ENCODE measurements at regions not wholly inside any gene's neighbourhood (a gene's known extent, or its start where the extent isn't known, plus 50 kb on each side); places are given as distances from the start of the nearest gene placed in this dataset.

DNA sequence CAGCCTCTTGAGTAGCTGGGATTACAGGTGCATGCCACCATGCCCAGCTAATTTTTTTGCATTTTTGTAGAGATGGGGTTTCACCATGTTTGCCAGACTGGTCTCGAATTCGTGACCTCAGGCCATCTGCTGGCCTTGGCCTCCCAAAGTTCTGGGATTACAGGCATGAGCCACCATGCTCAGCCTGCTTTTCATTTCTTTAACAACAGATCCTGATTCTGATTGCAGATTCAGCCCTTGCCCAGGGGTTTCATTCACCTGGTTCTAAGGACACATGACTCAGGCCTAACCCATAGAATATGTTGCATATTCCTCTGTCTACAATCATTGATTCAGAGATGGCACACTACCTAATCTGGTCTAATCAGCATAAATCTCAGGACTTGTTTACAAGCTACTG is 56.1 kb upstream of the CCDC112 start:
- DNase-seq (ENCODE audit: low spot score), result no peak
- H3K9me2 ChIP-seq (ENCODE audit: insufficient read depth, low read length), result no peaks in the 10 kb centered on the region
- intact Hi-C loops (cut with micrococcal nuclease; ENCODE audit: unreplicated experiment), result no loop called here
- H3K4me3 ChIP-seq (ENCODE audit: low read depth, low read length, poor library complexity, severe bottlenecking), result no peak overlapping the region
- no peak overlapping the region for H2AFZ ChIP-seq (ENCODE audit: low read length)
- no peak for TF ChIP-seq EZH2phosphoT487 (IDR thresholded peaks at IDR 0.05; ENCODE audit: borderline replicate concordance, low read depth, low read length)
- TF ChIP-seq, protein P1, sequence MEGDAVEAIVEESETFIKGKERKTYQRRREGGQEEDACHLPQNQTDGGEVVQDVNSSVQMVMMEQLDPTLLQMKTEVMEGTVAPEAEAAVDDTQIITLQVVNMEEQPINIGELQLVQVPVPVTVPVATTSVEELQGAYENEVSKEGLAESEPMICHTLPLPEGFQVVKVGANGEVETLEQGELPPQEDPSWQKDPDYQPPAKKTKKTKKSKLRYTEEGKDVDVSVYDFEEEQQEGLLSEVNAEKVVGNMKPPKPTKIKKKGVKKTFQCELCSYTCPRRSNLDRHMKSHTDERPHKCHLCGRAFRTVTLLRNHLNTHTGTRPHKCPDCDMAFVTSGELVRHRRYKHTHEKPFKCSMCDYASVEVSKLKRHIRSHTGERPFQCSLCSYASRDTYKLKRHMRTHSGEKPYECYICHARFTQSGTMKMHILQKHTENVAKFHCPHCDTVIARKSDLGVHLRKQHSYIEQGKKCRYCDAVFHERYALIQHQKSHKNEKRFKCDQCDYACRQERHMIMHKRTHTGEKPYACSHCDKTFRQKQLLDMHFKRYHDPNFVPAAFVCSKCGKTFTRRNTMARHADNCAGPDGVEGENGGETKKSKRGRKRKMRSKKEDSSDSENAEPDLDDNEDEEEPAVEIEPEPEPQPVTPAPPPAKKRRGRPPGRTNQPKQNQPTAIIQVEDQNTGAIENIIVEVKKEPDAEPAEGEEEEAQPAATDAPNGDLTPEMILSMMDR (conservative IDR thresholded peaks at IDR 0.05; ENCODE audit: low read length), result no peak
- ChIA-PET POLR2A (interaction anchor here (0.6 to 1.2 kb wide), 2 partner anchors 11 to 29 kb away, joined by 3 read pairs; no protein-coding TSS in a partner anchor), CTCF (ENCODE audit: unreplicated experiment) (no interaction called here)
- no peaks in the 10 kb centered on the region for H3K36me3 ChIP-seq (ENCODE audit: insufficient read depth, low read length)
- H3K9me3 ChIP-seq (ENCODE audit: low read length), result no peaks in the 10 kb centered on the region
- H4K20me1 ChIP-seq (ENCODE audit: insufficient read depth, low read length), result no peaks in the 10 kb centered on the region
- no peak overlapping the region for H3K27ac ChIP-seq (ENCODE audit: low read depth, low read length, poor library complexity, severe bottlenecking)
- no TSS peak for BruUV-seq (replicated peaks)
- H3K4me2 ChIP-seq (ENCODE audit: low read length), result no peak overlapping the region
- H3K4me1 ChIP-seq (ENCODE audit: insufficient read depth, low read length, poor library complexity, severe bottlenecking), result no peaks in the 10 kb centered on the region
- H3K79me2 ChIP-seq (ENCODE audit: insufficient read depth, low read depth, low read length), result no peaks in the 10 kb centered on the region

DNA sequence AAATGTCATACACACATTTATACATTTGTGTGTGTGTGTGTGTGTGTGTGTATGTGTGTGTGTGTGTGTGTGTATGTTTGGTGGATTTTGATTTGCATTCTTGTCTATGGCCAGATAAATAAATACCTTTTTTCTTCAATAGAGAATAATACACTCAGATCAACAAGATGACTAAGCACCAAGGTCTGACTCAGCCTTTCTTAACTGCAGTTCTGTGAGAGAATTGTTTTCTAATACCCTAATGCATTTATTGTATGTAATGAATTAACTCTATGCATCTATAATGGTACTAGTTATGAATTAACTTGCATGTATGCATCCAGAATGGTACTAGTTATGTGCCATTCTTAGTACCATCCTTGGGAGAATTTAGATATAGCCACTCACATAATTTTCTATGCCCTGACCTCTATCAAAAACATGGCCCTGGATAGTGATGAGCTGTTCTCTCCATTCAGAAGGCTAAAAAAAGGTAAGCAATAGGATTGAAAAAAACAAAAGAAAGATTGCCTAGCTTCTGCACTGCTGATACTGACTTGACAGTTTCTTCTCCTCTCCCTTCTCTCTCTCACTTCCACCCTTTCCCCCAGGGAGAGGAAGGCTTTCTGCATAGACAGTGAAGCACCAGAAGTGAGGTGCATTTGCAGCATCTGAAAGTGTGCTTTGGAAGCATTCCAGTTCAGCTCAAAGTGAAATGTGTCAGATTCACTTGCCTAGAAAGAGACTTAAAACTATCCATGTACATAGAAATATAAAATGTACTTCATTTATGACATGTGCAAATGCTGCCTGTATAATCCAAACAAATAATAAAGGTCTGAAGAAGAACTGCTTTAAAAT is 55.1 kb upstream of the CCDC112 start:
- no peak for DNase-seq (ENCODE audit: low spot score)
- Histone ChIP-seq H4K20me1 (ENCODE audit: insufficient read depth, low read length) (no peaks in the 10 kb centered on the region), H3K4me2 (ENCODE audit: low read length) (no peak overlapping the region), H3K4me1 (ENCODE audit: insufficient read depth, low read length, poor library complexity, severe bottlenecking) (no peaks in the 10 kb centered on the region), H3K27ac (ENCODE audit: low read depth, low read length, poor library complexity, severe bottlenecking) (no peak overlapping the region), H2AFZ (ENCODE audit: low read length) (no peak overlapping the region), H3K4me3 (ENCODE audit: low read depth, low read length, poor library complexity, severe bottlenecking) (no peak overlapping the region), H3K36me3 (ENCODE audit: insufficient read depth, low read length) (no peaks in the 10 kb centered on the region), H3K79me2 (ENCODE audit: insufficient read depth, low read depth, low read length) (no peaks in the 10 kb centered on the region), H3K9me3 (ENCODE audit: low read length) (no peaks in the 10 kb centered on the region), H3K9me2 (ENCODE audit: insufficient read depth, low read length) (no peaks in the 10 kb centered on the region)
- POLR2A ChIA-PET, result interaction anchor here (0.7 to 1.2 kb wide), 2 partner anchors 30 to 98 kb away, joined by 3 read pairs; no protein-coding TSS in a partner anchor
- CTCF ChIA-PET (ENCODE audit: unreplicated experiment), result no interaction called here
- intact Hi-C loops (cut with micrococcal nuclease; ENCODE audit: unreplicated experiment), result no loop called here
- TF ChIP-seq, protein P1 (conservative IDR thresholded peaks at IDR 0.05; ENCODE audit: low read length), result no peak
- no peak for TF ChIP-seq EZH2phosphoT487 (IDR thresholded peaks at IDR 0.05; ENCODE audit: borderline replicate concordance, low read depth, low read length)
- BruUV-seq (replicated peaks), result no TSS peak

DNA sequence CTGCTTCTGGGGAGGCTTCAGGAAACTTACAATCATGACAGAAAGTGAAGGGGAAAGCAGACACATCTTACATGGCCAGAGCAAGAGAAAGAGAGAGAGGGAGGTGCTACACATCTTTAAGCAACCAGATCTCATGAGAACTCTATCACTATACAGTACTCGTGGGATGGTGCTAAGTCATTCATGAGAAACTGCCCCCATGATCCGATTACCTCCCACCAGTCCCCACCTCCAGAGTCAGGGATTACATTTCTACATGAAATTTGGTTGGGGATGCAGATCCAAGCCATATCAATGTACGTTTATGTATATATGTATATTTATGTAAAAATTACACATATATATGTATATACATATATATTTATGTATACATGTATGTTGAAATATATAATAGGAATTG is 54.4 kb upstream of the CCDC112 start:
- no TSS peak for BruUV-seq (replicated peaks)
- no peak for TF ChIP-seq EZH2phosphoT487 (IDR thresholded peaks at IDR 0.05; ENCODE audit: borderline replicate concordance, low read depth, low read length)
- TF ChIP-seq, protein P1 (conservative IDR thresholded peaks at IDR 0.05; ENCODE audit: low read length), result no peak
- no peak overlapping the region for H3K4me2 ChIP-seq (ENCODE audit: low read length)
- ChIA-PET CTCF (ENCODE audit: unreplicated experiment) (no interaction called here), POLR2A (no interaction called here)
- no peak overlapping the region for H3K4me3 ChIP-seq (ENCODE audit: low read depth, low read length, poor library complexity, severe bottlenecking)
- no peaks in the 10 kb centered on the region for H3K79me2 ChIP-seq (ENCODE audit: insufficient read depth, low read depth, low read length)
- H4K20me1 ChIP-seq (ENCODE audit: insufficient read depth, low read length), result no peaks in the 10 kb centered on the region
- intact Hi-C loops (cut with micrococcal nuclease; ENCODE audit: unreplicated experiment), result no loop called here
- H3K9me3 ChIP-seq (ENCODE audit: low read length), result no peaks in the 10 kb centered on the region
- no peaks in the 10 kb centered on the region for H3K9me2 ChIP-seq (ENCODE audit: insufficient read depth, low read length)
- no peak overlapping the region for H3K27ac ChIP-seq (ENCODE audit: low read depth, low read length, poor library complexity, severe bottlenecking)
- H3K36me3 ChIP-seq (ENCODE audit: insufficient read depth, low read length), result no peaks in the 10 kb centered on the region
- H3K4me1 ChIP-seq (ENCODE audit: insufficient read depth, low read length, poor library complexity, severe bottlenecking), result no peaks in the 10 kb centered on the region
- no peak overlapping the region for H2AFZ ChIP-seq (ENCODE audit: low read length)
- no peak for DNase-seq (ENCODE audit: low spot score)
